K562 (cell line): ENCODE measurements at regions not wholly inside any gene's neighbourhood (a gene's known extent, or its start where the extent isn't known, plus 50 kb on each side); places are given as distances from the start of the nearest gene placed in this dataset.

ENCODE experiments used
- ATAC-seq: fragments of 200-7000 bp; cut with Tn5 transposase; 3 replicates; pipeline ENCODE4 v1.9.1; 2020; ENCODE audit warnings: moderate library complexity
- BruUV-seq: library from RNA; stranded (reverse); fragments of 400-500 nt; replicated peaks from 2 replicates; lab custom pipeline; 2021; lab: Mats Ljungman, UMichigan
- CTCF ChIA-PET: fragments of 300-600 bp; formaldehyde crosslinking; extraction: SDS; loops from one replicate; lab custom pipeline; 2021; ENCODE audit warnings: low intra/inter-chr PET ratio; lab: Yijun Ruan, JAX
- POLR2A ChIA-PET: fragments of 300-600, 350-650 bp; sonication (Branson Sonifier 250); formaldehyde crosslinking; extraction: SDS; loops from one replicate; lab custom pipeline; 2021; ENCODE audit warnings: antibody characterized with exemption, inconsistent platforms; lab: Yijun Ruan, JAX
- DNase-seq, 4 experiments: peaks; one replicate each; pipeline versions ENCODE4 v3.0.0 to v3.0.0-alpha.2; 2011 to 2018; ENCODE audit warnings: low spot score in 3 of 4, mixed read lengths in 3 of 4; ENCODE audit errors: extremely low read depth in 1 of 4
- FAIRE-seq: peaks from 2 replicates; lab custom pipeline; 2011; peaks lifted over from hg19 to GRCh38; lab: Jason Lieb, UNC
- H2AFZ ChIP-seq: 2 replicates; pipeline ENCODE4 v1.6.0; 2011; ENCODE audit warnings: low read depth, low read length, control low read depth, inconsistent platforms
- H3K27ac ChIP-seq: fragments of 200-600 bp; 3 replicates; pipeline ENCODE4 v1.8.0; 2011; ENCODE audit warnings: low read depth, mild to moderate bottlenecking, control low read depth, inconsistent platforms, low read length, moderate library complexity, mixed read lengths; ENCODE audit errors: extremely low read depth
- H3K27me3 ChIP-seq, 2 experiments: fragments of 300-600 bp in 1 of 2; 2 replicates in 1 of 2; 3 replicates in 1 of 2; pipeline versions ENCODE4 v1.6.0 to v1.8.0; 2011; ENCODE audit warnings: inconsistent platforms in 2 of 2, low read length in 2 of 2, mild to moderate bottlenecking in 1 of 2, mixed read lengths in 1 of 2, moderate library complexity in 1 of 2; ENCODE audit not compliant: control insufficient read depth in 2 of 2, insufficient read depth in 2 of 2
- H3K36me3 ChIP-seq: fragments of 300-600 bp; 3 replicates; pipeline ENCODE4 v1.8.0; 2011; ENCODE audit warnings: mild to moderate bottlenecking, low read length, inconsistent platforms; ENCODE audit not compliant: control insufficient read depth, insufficient read depth
- H3K4me1 ChIP-seq, 2 experiments: fragments of 200-600 bp in 1 of 2; replicated peaks in 1 of 2; 2 replicates in 1 of 2; 3 replicates in 1 of 2; pipeline versions ENCODE4 v1.5.1 to v1.8.0; 2011; ENCODE audit warnings: inconsistent platforms in 2 of 2, low read length in 2 of 2, mild to moderate bottlenecking in 1 of 2, mixed read lengths in 1 of 2, moderate library complexity in 1 of 2; ENCODE audit not compliant: control insufficient read depth in 2 of 2, insufficient read depth in 2 of 2
- H3K4me2 ChIP-seq: 2 replicates; pipeline ENCODE4 v1.6.1; 2011; ENCODE audit warnings: low read length, control low read depth, inconsistent platforms, mixed read lengths; ENCODE audit not compliant: insufficient read depth
- H3K4me3 ChIP-seq: fragments of 200-600 bp; sonication (generic), shearing (Covaris generic); 2 replicates; pipeline ENCODE4 v1.5.1; 2016; ENCODE audit warnings: control low read depth, inconsistent platforms
- H3K79me2 ChIP-seq: fragments of 200-600 bp; 3 replicates; pipeline ENCODE4 v1.8.0; 2011; ENCODE audit warnings: low read length, inconsistent platforms; ENCODE audit not compliant: control insufficient read depth, insufficient read depth
- H3K9ac ChIP-seq, 2 experiments: 2 replicates each; pipeline versions ENCODE4 v1.6.0 to v1.6.1; 2011; ENCODE audit warnings: low read depth in 2 of 2, low read length in 2 of 2, control low read depth in 1 of 2, inconsistent platforms in 1 of 2, mild to moderate bottlenecking in 1 of 2, mixed read lengths in 1 of 2; ENCODE audit not compliant: insufficient read depth in 1 of 2
- H3K9me1 ChIP-seq: one replicate; pipeline ENCODE4 v1.6.0; 2011; ENCODE audit warnings: inconsistent platforms, mild to moderate bottlenecking, low read length, moderate library complexity; ENCODE audit not compliant: control insufficient read depth, insufficient read depth
- H3K9me3 ChIP-seq: replicated peaks from 2 replicates; pipeline ENCODE4 v1.5.1; 2011; ENCODE audit warnings: low read depth, low read length, inconsistent platforms; ENCODE audit not compliant: control insufficient read depth, insufficient read depth
- H4K20me1 ChIP-seq: replicated peaks from 2 replicates; pipeline ENCODE4 v1.6.1; 2011; ENCODE audit warnings: low read length, inconsistent platforms, mixed read lengths; ENCODE audit not compliant: control insufficient read depth, insufficient read depth
- C11orf30 ChIP-seq: fragments of 450-650 bp; IDR thresholded peaks from 2 replicates; pipeline ENCODE4 v1.6.1; 2016; ENCODE audit warnings: low read depth, mild to moderate bottlenecking
- CBX5 ChIP-seq: IDR thresholded peaks from 2 replicates; pipeline ENCODE4 v1.6.1; 2014; ENCODE audit warnings: low read depth, borderline replicate concordance
- WGBS: fragments of 100-300 bp; shearing (Covaris generic); methylation state at CpG from one replicate; pipeline ENCODE4 v1.1.6; 2016; ENCODE audit warnings: low coverage, mixed read lengths; ENCODE audit not compliant: insufficient coverage; ENCODE audit errors: missing lambda C conversion rate; 5-methylcytosine and 5-hydroxymethylcytosine counted together
- in situ Hi-C: fragments of 300-500 bp; cut with MboI; formaldehyde crosslinking; loops from 4 replicates; pipeline ENCODE4 v1.15.0; 2018; ENCODE audit warnings: inconsistent platforms, mixed read lengths
- intact Hi-C: fragments of 100-400 bp; cut with micrococcal nuclease; formaldehyde crosslinking; loops from 2 replicates; pipeline ENCODE4 v1.14.2; 2022

- POLR2A ChIA-PET: no interaction called here
- Histone ChIP-seq H3K9ac (no peak overlapping the region), H3K27me3 (no peaks in the 10 kb centered on the region), H4K20me1 (no peaks in the 10 kb centered on the region), H3K36me3 (no peaks in the 10 kb centered on the region), H3K4me2 (no peak overlapping the region), H2AFZ (no peak overlapping the region), H3K79me2 (no peaks in the 10 kb centered on the region), H3K9me1 (no peaks in the 10 kb centered on the region), H3K9me3 (no peaks in the 10 kb centered on the region), H3K4me1 (no peaks in the 10 kb centered on the region), H3K4me3 (no peak overlapping the region), H3K27ac (no peak overlapping the region)
- CTCF ChIA-PET: no interaction called here
- FAIRE-seq (no peak), DNase-seq (no peak), ATAC-seq (no peak)
- TF ChIP-seq C11orf30 (no peak), CBX5 (no peak)
- no TSS peak for BruUV-seq
- intact Hi-C loops (no loop called here), in situ Hi-C loops (no loop called here)
- 0% methylated on average over 1 of the region's 1 CpG for WGBS
These were observed 50.8 kb upstream of the CACNA2D1 start for GRCh38 chr7:82494420-82494819.
